ENCODE measurements at regions not wholly inside any gene's neighbourhood (a gene's known extent, or its start where the extent isn't known, plus 50 kb on each side); places are given as distances from the start of the nearest gene placed in this dataset.

GRCh38 chr13:81305928-81306327, 965.0 kb upstream of the SPRY2 start:
- Mint-ChIP-seq H3K4me3 (no peak overlapping the region), H3K27me3 (no peaks in the 10 kb centered on the region), H3K9me3 (ENCODE audit: insufficient read depth) (no peaks in the 10 kb centered on the region), H3K27ac (no peak overlapping the region), H3K4me1 (no peaks in the 10 kb centered on the region)
- no peaks in the 10 kb centered on the region for H4K20me1 ChIP-seq (ENCODE audit: control insufficient read depth, insufficient read depth, low read length, poor library complexity, severe bottlenecking)
- H3K27me3 ChIP-seq (replicated peaks in 1 of 4; ENCODE audit: control extremely low read depth in 1 of 4, control insufficient read depth in 3 of 4, insufficient read depth in 4 of 4, low read length in 3 of 4), result no peaks in the 10 kb centered on the region
- H3K4me2 ChIP-seq (replicated peaks; ENCODE audit: low read depth, low read length, poor library complexity, severe bottlenecking), result no peak overlapping the region
- H3K9ac ChIP-seq (ENCODE audit: low read length), result no peak overlapping the region
- H3K9me3 ChIP-seq (ENCODE audit: control extremely low read depth in 1 of 3, control insufficient read depth in 2 of 3, insufficient read depth in 1 of 3, low read length in 2 of 3), result no peaks in the 10 kb centered on the region
- ATAC-seq (ENCODE audit: low read depth) (no peak), DNase-seq (no peak)
- POLR2A ChIA-PET, result no interaction called here
- no peak overlapping the region for H3K4me3 ChIP-seq (ENCODE audit: control extremely low read depth in 1 of 5, extremely low read depth in 1 of 5, insufficient read depth in 1 of 5, low read depth in 2 of 5, low read length in 4 of 5)
- H3K4me1 ChIP-seq (ENCODE audit: control insufficient read depth in 2 of 2, insufficient read depth in 2 of 2, low read length in 2 of 2), result no peaks in the 10 kb centered on the region
- H2AFZ ChIP-seq (ENCODE audit: insufficient read depth, low read depth, low read length, poor library complexity, severe bottlenecking), result no peak overlapping the region
- CTCF ChIA-PET, result no interaction called here
- intact Hi-C loops (cut with micrococcal nuclease), result no loop called here
- H3K36me3 ChIP-seq (replicated peaks in 1 of 2; ENCODE audit: control extremely low read depth in 1 of 2, control insufficient read depth in 1 of 2, extremely low read depth in 1 of 2, insufficient read depth in 2 of 2, low read length in 1 of 2), result no peaks in the 10 kb centered on the region
- H3K27ac ChIP-seq (ENCODE audit: low read length in 2 of 2), result no peak overlapping the region
- no peak for TF ChIP-seq CTCF (IDR thresholded peaks at IDR 0.05)
- TF ChIP-seq EZH2 (IDR thresholded peaks at IDR 0.05; ENCODE audit: borderline replicate concordance, insufficient read depth, low read depth, low read length, poor library complexity, severe bottlenecking), result no peak
- no peaks in the 10 kb centered on the region for H3K79me2 ChIP-seq (ENCODE audit: control insufficient read depth, insufficient read depth, low read length)

GRCh38 chr13:81304121-81304659, 963.3 kb upstream of the SPRY2 start:
- Mint-ChIP-seq H3K4me3 (no peak overlapping the region), H3K27ac (no peak overlapping the region), H3K27me3 (no peaks in the 10 kb centered on the region), H3K9me3 (ENCODE audit: insufficient read depth) (no peaks in the 10 kb centered on the region), H3K4me1 (no peaks in the 10 kb centered on the region)
- Histone ChIP-seq H3K27ac (ENCODE audit: low read length in 2 of 2) (no peak overlapping the region), H2AFZ (ENCODE audit: insufficient read depth, low read depth, low read length, poor library complexity, severe bottlenecking) (no peak overlapping the region), H3K4me3 (ENCODE audit: control extremely low read depth in 1 of 5, extremely low read depth in 1 of 5, insufficient read depth in 1 of 5, low read depth in 2 of 5, low read length in 4 of 5) (no peak overlapping the region), H3K4me2 (replicated peaks; ENCODE audit: low read depth, low read length, poor library complexity, severe bottlenecking) (no peak overlapping the region), H3K27me3 (replicated peaks in 1 of 4; ENCODE audit: control extremely low read depth in 1 of 4, control insufficient read depth in 3 of 4, insufficient read depth in 4 of 4, low read length in 3 of 4) (no peaks in the 10 kb centered on the region), H3K9ac (ENCODE audit: low read length) (no peak overlapping the region), H3K36me3 (replicated peaks in 1 of 2; ENCODE audit: control extremely low read depth in 1 of 2, control insufficient read depth in 1 of 2, extremely low read depth in 1 of 2, insufficient read depth in 2 of 2, low read length in 1 of 2) (no peaks in the 10 kb centered on the region), H4K20me1 (ENCODE audit: control insufficient read depth, insufficient read depth, low read length, poor library complexity, severe bottlenecking) (no peaks in the 10 kb centered on the region), H3K4me1 (ENCODE audit: control insufficient read depth in 2 of 2, insufficient read depth in 2 of 2, low read length in 2 of 2) (no peaks in the 10 kb centered on the region), H3K9me3 (ENCODE audit: control extremely low read depth in 1 of 3, control insufficient read depth in 2 of 3, insufficient read depth in 1 of 3, low read length in 2 of 3) (no peaks in the 10 kb centered on the region), H3K79me2 (ENCODE audit: control insufficient read depth, insufficient read depth, low read length) (no peaks in the 10 kb centered on the region)
- 93% methylated on average over 4 of the region's 6 CpGs for WGBS (ENCODE audit: insufficient coverage)
- ATAC-seq (ENCODE audit: low read depth) (no peak), DNase-seq (no peak)
- intact Hi-C loops (cut with micrococcal nuclease), result no loop called here
- TF ChIP-seq CTCF (IDR thresholded peaks at IDR 0.05) (no peak), EZH2 (IDR thresholded peaks at IDR 0.05; ENCODE audit: borderline replicate concordance, insufficient read depth, low read depth, low read length, poor library complexity, severe bottlenecking) (no peak)
- CTCF ChIA-PET, result no interaction called here
- POLR2A ChIA-PET, result no interaction called here
